A673 (cell line): ENCODE measurements at regions not wholly inside any gene's neighbourhood (a gene's known extent, or its start where the extent isn't known, plus 50 kb on each side); places are given as distances from the start of the nearest gene placed in this dataset.

Experiments
- BruUV-seq: library from RNA; stranded (reverse); fragments of 400-500 nt; replicated peaks from 2 replicates; lab custom pipeline; 2021; lab: Mats Ljungman, UMichigan
- CTCF ChIA-PET: fragments of 300-600 bp; sonication (Branson Sonifier 250); formaldehyde crosslinking; loops from one replicate; lab custom pipeline; 2022; ENCODE audit warnings: antibody characterized with exemption; lab: Charles Lee
- POLR2A ChIA-PET: fragments of 300-600 bp; sonication (Branson Sonifier 250); formaldehyde crosslinking; loops from one replicate; lab custom pipeline; 2022; ENCODE audit warnings: antibody characterized with exemption; ENCODE audit not compliant: low non-redundant PET; lab: Charles Lee
- DNase-seq: peaks from one replicate; pipeline ENCODE4 v3.0.0-alpha.2; 2015; ENCODE audit warnings: low spot score
- H3K27ac ChIP-seq: fragments of 200-600 bp; sonication (generic); 2 replicates; pipeline ENCODE4 v1.5.1; 2016; ENCODE audit warnings: mixed run types, low read depth, mild to moderate bottlenecking, mixed read lengths, antibody characterized with exemption, low read length; ENCODE audit not compliant: poor library complexity, severe bottlenecking
- H3K27me3 ChIP-seq: fragments of 200-600 bp; sonication (generic); replicated peaks from 2 replicates; pipeline ENCODE4 v1.6.1; 2017; ENCODE audit warnings: mixed run types, low read depth, mild to moderate bottlenecking, mixed read lengths, antibody characterized with exemption, low read length; ENCODE audit not compliant: insufficient read depth, poor library complexity
- H3K36me3 ChIP-seq: fragments of 200-600 bp; sonication (generic); 2 replicates; pipeline ENCODE4 v1.6.1; 2016; ENCODE audit warnings: mixed run types, mild to moderate bottlenecking, mixed read lengths, antibody characterized with exemption, low read length; ENCODE audit not compliant: insufficient read depth, poor library complexity, severe bottlenecking
- H3K4me1 ChIP-seq: fragments of 200-600 bp; sonication (generic); 2 replicates; pipeline ENCODE4 v1.6.1; 2017; ENCODE audit warnings: mixed run types, mild to moderate bottlenecking, mixed read lengths, antibody characterized with exemption, low read length; ENCODE audit not compliant: insufficient read depth, poor library complexity, severe bottlenecking
- H3K4me3 ChIP-seq: fragments of 200-600 bp; sonication (generic); 2 replicates; pipeline ENCODE4 v1.5.1; 2016; ENCODE audit warnings: low read depth, mixed run types, mild to moderate bottlenecking, mixed read lengths, low read length; ENCODE audit not compliant: poor library complexity, severe bottlenecking
- H3K9me3 ChIP-seq: fragments of 200-600 bp; sonication (generic); 2 replicates; pipeline ENCODE4 v1.6.1; 2016; ENCODE audit warnings: mixed run types, low read depth, mild to moderate bottlenecking, mixed read lengths, antibody characterized with exemption, low read length; ENCODE audit not compliant: poor library complexity, severe bottlenecking
- CTCF ChIP-seq: fragments of 300-800, 200-600 bp; sonication (generic); conservative IDR thresholded peaks from 2 replicates; pipeline ENCODE4 v1.5.1; 2017; ENCODE audit warnings: low read depth, mild to moderate bottlenecking, antibody characterized with exemption, low read length, moderate library complexity, mixed read lengths
- EZH2 ChIP-seq: fragments of 200-600 bp; sonication (generic); IDR thresholded peaks from 2 replicates; pipeline ENCODE4 v1.6.1; 2017; ENCODE audit warnings: borderline replicate concordance, low read depth, mild to moderate bottlenecking, mixed read lengths, antibody characterized with exemption, low read length; ENCODE audit not compliant: poor library complexity, severe bottlenecking
- intact Hi-C: fragments of 100-400 bp; cut with micrococcal nuclease; formaldehyde crosslinking; loops from one replicate; pipeline ENCODE4 v1.10.0; 2022; ENCODE audit not compliant: unreplicated experiment

- peak overlapping the region; percentile 72 for H3K27ac ChIP-seq
- no peaks in the 10 kb centered on the region for H3K9me3 ChIP-seq
- peaks cover 25% of the 10 kb centered on the region for H3K4me1 ChIP-seq
- TF ChIP-seq CTCF: no peak
- no peak overlapping the region for H3K4me3 ChIP-seq
- H3K36me3 ChIP-seq: no peaks in the 10 kb centered on the region
- no TSS peak for BruUV-seq
- CTCF ChIA-PET: no interaction called here
- POLR2A ChIA-PET: no interaction called here
- DNase-seq: no peak
- intact Hi-C loops: loop anchor here (2.0 kb wide), 1 partner anchor 223 kb away; no protein-coding TSS in a partner anchor
- H3K27me3 ChIP-seq: no peaks in the 10 kb centered on the region
Observed at GRCh38 chr22:49095366-49095765, 732.3 kb downstream of the BRD1 start.

- intact Hi-C loops: loop anchor here (2.0 kb wide), 1 partner anchor 222 kb away; no protein-coding TSS in a partner anchor
- Histone ChIP-seq H3K4me3 (no peak overlapping the region), H3K36me3 (no peaks in the 10 kb centered on the region), H3K4me1 (peaks cover 24% of the 10 kb centered on the region), H3K27ac (peak overlapping the region; percentile 72), H3K9me3 (no peaks in the 10 kb centered on the region), H3K27me3 (no peaks in the 10 kb centered on the region)
- no TSS peak for BruUV-seq
- POLR2A ChIA-PET: interaction anchor here (0.6 kb wide), 1 partner anchor 48 kb away, joined by 4 read pairs; no protein-coding TSS in a partner anchor
- TF ChIP-seq CTCF: no peak
- no peak for TF ChIP-seq EZH2
- DNase-seq: no peak
- CTCF ChIA-PET: no interaction called here
Observed at GRCh38 chr22:49094858-49095257, 732.8 kb downstream of the BRD1 start.

- intact Hi-C loops: loop anchor here (2.0 kb wide), 1 partner anchor 221 kb away; no protein-coding TSS in a partner anchor
- Histone ChIP-seq H3K27ac (peak overlapping the region; percentile 72), H3K4me1 (peaks cover 18% of the 10 kb centered on the region), H3K4me3 (no peak overlapping the region), H3K9me3 (no peaks in the 10 kb centered on the region), H3K27me3 (no peaks in the 10 kb centered on the region), H3K36me3 (no peaks in the 10 kb centered on the region)
- TF ChIP-seq EZH2: no peak
- no peak for TF ChIP-seq CTCF
- no TSS peak for BruUV-seq
- POLR2A ChIA-PET: no interaction called here
- CTCF ChIA-PET: no interaction called here
- peak; percentile 45 for DNase-seq
Observed at GRCh38 chr22:49094151-49094550, 733.5 kb downstream of the BRD1 start.
